Inferior parietal cortex (tissue), 1 donor: ENCODE measurements at regions not wholly inside any gene's neighbourhood (a gene's known extent, or its start where the extent isn't known, plus 50 kb on each side); places are given as distances from the start of the nearest gene placed in this dataset.
"Not testable (repeated sequence)": the region's sequence is repeated elsewhere in the genome, so short reads cannot be mapped to it uniquely, and the experiment has no call there.

ENCODE experiments used
- DNase-seq: peaks from one replicate; pipeline ENCODE4 v3.0.0-alpha.2; 2016; ENCODE audit errors: extremely low spot score

GRCh38 chr22:22716136-22716665, 71.8 kb downstream of the GGTLC2 start:
- no peak for DNase-seq

- no peak for DNase-seq
Observed at GRCh38 chr22:22717664-22718063, 73.2 kb downstream of the GGTLC2 start.

DNA sequence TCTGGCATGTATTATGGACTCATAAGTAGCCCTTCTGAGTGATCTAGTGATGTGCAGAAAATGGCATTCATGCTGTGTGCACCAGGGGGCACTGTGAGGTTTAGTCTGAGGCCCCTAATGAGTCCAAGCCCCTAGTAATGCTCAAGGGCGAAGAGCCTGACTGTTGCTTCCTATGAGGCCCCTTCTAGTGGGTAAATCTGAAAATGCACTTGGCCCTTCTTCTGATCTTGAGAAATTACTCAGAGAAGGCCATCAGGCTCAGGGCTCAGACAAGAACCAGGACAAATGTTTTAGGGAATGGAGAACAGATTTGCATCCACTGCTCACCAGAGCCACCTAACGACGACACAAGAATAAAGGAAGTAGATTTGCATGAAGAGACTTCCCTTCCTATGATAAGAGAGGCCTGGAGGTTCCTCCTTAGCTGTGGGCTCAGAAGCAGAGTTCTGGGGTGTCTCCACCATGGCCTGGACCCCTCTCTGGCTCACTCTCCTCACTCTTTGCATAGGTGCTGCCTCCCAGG, 75.8 kb downstream of the GGTLC2 start:
- peak; percentile 62 for DNase-seq

DNA sequence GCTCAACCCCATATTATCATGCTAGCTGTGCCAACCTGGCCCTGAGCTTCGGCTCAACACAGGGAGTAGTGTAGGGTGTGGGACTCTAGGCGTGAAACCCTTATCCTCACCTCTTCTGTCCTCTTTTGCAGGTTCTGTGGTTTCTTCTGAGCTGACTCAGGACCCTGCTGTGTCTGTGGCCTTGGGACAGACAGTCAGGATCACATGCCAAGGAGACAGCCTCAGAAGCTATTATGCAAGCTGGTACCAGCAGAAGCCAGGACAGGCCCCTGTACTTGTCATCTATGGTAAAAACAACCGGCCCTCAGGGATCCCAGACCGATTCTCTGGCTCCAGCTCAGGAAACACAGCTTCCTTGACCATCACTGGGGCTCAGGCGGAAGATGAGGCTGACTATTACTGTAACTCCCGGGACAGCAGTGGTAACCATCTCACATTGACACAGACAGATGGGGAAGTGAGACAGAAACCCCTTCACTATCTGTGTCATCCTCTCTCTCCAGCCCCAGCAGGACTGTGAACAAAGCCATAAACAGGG, 76.4 kb downstream of the GGTLC2 start:
- no peak for DNase-seq

GRCh38 chr22:22721681-22722354, 77.4 kb downstream of the GGTLC2 start:
- DNase-seq = peak; percentile 16

DNA sequence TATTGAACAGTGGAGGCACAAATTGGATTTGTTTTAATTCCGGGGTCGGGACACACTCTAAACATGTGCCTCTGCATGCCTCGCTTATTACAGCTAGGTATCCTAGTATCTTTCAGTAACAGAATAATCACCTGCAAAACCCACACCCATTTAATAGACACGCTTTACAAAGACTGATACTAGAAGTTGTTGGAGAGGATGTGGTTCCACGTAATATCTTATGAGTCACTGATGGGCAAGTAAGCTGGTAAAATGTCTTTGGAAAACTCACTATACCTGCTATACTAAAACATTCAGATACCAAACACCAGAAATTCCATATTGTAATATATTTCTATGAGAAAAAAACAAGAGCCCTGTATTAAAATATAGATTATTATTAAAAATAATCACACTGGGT, 84.0 kb downstream of the GGTLC2 start:
- no peak for DNase-seq

DNA sequence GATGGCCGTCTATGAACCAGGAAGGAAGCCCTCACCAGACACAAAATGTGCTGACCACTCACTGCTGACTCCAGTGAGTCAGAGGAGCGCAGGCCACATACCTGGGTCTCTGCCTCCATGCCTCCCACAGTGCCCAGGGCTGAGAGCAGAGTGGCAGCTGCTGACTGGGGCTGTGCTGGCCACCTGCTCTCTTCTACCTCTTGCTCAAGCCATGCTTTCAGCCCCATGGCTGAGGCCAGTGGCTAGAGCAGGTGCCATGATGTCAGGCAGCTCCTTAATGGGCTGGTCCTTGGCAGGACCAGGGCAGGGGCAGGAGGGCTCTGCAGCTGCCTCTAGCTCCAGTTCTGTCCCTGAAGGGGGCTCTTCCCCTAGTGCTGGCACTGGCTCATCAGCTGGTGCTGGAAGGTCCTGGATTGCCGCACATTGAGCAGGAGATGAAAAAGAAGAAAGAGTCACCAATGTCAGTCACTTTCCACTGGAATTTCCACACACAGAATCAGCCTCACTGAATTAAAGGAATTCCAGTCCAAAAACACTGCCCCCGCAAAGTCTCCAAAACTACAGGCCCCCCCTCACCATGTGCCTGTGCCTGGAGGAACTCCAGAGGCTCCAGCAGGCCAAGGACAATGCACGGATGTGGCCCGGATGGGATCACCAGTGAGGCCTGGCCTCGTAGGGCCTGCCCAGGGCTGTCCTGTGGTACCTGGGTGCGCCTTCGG, 86.4 kb downstream of the GGTLC2 start:
- no peak for DNase-seq

GRCh38 chr22:22731374-22731676, 86.9 kb downstream of the GGTLC2 start:
- no peak for DNase-seq

- DNase-seq = not testable (repeated sequence)
Observed at GRCh38 chr22:22733006-22733405, 88.6 kb downstream of the GGTLC2 start.

DNA sequence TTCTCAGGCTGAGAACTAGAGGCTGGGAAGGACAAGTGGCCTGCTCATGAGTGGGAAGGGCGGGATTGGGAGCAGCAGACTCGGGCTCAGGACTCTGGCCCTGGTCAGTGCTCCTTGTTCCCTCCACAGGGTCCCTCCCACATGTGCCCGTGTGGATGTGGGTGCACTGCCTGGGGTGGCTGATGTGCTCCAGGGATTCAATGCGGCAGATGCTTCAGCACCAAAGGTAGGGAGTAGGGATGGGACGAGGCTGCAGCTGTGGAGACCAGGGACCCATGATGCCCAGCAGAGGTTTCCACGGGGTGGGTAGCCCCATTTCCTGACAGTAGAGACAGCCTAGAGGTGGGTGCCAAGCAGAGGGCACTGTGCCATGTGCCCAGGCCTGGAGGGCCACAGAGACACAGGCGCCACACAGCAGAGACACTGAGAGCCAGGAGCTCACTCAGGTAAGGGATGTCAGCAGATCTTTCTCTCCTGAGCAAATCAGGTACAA, 89.5 kb downstream of the GGTLC2 start:
- DNase-seq = no peak

- DNase-seq = not testable (repeated sequence)
Observed at GRCh38 chr22:22734395-22735272, 90.2 kb downstream of the GGTLC2 start.

- DNase-seq = not testable (repeated sequence)
Observed at GRCh38 chr22:22735276-22735675, 90.9 kb downstream of the GGTLC2 start.

- DNase-seq = no peak
Observed at GRCh38 chr22:22735695-22736611, 91.5 kb downstream of the GGTLC2 start.

DNA sequence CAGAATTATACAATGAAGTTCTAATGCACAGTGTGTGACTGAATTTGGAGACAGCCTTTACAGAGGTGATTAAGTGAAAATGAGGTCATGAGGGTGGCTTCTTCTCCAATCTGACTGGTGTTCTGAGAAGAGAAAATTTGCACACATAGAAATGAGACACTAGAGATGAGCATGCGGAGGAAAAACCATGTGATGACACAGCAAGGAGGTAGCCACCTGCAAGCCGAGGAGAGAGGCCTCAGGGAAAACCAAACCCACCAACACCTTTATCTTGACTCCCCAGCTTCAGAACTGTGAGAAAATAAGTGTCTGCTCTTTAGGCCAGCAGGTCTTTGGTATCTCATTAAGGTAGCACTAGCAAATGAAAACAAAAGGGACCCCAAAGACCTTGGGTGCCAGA, 93.2 kb downstream of the GGTLC2 start:
- no peak for DNase-seq

- DNase-seq = no peak
Observed at GRCh38 chr22:22738959-22739585, 94.7 kb downstream of the GGTLC2 start.

DNA sequence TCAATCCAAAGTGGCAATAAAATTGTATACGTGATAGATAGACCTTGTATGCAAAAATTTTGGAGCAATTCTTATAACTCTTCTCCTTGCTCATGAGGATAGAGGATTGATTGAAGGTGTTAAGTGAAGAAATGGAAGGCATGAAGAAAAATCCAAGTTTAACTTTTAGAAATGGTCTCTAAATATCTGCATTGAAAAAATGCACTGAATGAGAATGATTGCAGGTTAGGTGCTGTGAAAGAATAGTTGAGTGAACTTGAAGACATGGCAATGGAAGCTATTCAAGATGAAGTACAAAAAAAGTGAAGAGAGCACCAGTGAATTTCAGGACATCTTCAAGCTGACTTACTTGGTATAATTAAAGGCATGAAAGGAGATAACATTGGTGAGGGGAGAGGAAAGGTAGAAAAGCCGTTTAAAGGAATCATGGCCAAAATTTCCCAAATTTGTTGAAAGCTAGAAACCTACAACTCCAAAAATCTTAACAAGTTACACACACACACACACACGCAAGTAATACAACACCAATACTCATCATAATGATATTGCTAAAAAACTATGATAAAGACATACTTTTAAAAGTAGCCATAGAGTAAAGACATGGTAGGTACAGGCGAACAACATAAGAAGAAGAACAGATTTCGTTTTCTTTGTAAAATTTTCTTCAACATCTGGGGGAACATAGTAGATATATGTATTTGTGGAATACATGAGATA, 96.3 kb downstream of the GGTLC2 start:
- DNase-seq = no peak

DNA sequence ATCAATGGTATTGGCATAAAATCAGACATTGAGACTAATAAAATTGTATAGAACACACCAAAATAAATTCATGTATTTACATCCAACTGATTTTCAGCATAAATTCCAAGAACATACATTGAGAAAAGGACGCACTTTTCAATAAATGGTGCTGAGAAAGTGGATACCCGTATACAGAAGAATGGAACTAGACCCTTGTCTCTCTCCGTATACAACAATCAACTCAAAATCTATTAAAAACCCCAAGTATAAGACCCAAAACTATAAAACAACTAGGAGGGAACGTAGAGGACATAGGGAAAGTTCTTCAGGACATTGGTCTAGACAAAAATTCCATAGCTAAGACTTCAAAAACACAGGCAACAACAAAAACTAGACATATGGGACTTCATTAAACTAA, 97.4 kb downstream of the GGTLC2 start:
- DNase-seq = no peak

DNA sequence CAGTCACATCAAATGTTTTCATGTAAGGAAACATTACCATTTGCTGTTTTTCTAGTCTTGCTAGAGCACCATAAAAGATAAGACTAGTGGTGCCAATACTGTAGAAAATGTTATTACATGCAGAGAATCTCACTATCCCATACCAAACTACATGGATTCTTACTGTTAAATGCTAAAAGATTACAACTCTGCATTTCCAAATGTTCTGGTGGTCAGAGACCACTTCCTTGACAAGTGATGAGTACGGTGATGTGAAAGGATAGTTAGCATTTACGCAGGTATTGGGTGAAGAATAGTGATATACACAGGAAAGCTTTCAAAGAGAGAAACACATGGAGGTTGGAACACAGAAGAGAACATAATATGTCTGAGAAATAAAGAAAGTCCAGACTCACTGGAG, 98.2 kb downstream of the GGTLC2 start:
- no peak for DNase-seq

DNA sequence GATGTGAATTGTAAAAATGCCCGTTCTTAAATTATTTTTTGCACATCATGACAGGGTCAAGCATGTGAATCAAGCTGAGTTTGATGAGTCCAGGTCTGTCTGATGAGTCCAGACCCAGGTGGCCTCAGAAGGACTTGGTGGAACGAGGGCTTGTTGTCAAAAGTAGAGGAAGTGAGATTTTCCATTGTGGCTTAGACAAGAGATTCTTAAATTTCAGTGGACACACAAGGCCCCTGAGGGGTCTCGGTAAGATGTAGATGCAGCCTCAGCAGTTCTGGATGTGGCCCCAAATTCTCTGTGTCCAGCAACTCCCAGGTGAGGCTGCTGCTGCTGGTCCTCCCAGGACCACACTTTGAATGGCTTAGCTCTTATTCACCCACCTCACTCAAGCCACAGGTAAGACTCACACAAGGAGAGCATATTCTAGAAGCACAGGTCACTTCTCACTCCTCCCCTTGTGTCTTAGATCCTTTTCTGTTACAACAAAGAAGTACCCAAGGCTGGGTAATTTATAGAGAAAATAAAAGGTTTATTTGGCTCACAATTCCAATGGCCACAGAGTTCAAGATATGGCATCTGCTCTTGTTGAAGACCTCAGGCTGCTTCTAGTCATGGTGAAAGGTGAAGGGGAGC, 98.8 kb downstream of the GGTLC2 start:
- DNase-seq = no peak
